ENCODE measurements at regions not wholly inside any gene's neighbourhood (a gene's known extent, or its start where the extent isn't known, plus 50 kb on each side); places are given as distances from the start of the nearest gene placed in this dataset.
"Not testable (repeated sequence)": the region's sequence is repeated elsewhere in the genome, so short reads cannot be mapped to it uniquely, and the experiment has no call there.

DNA sequence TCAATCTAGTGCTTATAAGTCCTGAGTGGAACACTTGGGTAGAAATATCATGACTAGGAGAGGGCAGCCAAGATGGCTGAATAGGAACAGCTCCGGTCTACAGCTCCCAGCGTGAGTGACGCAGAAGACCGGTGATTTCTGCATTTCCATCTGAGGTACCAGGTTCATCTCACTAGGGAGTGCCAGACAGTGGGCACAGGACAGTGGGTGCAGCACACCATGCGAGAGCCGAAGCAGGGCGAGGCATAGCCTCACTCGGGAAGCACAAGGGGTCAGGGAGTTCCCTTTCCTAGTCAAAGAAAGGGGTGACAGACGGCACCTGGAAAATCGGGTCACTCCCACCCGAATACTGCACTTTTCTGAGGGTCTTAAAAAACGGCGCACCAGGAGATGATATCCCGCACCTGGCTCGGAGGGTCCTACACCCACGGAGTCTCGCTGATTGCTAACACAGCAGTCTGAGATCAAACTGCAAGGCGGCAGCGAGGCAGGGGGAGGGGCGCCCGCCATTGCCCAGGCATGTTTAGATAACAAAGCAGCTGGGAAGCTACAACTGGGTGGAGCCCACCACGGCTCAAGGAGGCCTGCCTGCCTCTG, 302.8 kb downstream of the TFAP2B start:
- H3K27me3 ChIP-seq (ENCODE audit: control insufficient read depth, insufficient read depth, low read length); DNase-seq (ENCODE audit: low read depth, low spot score); H3K27ac ChIP-seq (ENCODE audit: low read length); H3K9me3 ChIP-seq (ENCODE audit: control insufficient read depth, insufficient read depth, low read length); H3K4me3 ChIP-seq (ENCODE audit: low read length); H3K36me3 ChIP-seq (ENCODE audit: control insufficient read depth, insufficient read depth, low read length); H3K4me1 ChIP-seq (ENCODE audit: control insufficient read depth, insufficient read depth, low read length): not testable (repeated sequence)
- WGBS (ENCODE audit: insufficient coverage, insufficient read length), result no CpG with 5 or more reads among the region's 22 CpGs

DNA sequence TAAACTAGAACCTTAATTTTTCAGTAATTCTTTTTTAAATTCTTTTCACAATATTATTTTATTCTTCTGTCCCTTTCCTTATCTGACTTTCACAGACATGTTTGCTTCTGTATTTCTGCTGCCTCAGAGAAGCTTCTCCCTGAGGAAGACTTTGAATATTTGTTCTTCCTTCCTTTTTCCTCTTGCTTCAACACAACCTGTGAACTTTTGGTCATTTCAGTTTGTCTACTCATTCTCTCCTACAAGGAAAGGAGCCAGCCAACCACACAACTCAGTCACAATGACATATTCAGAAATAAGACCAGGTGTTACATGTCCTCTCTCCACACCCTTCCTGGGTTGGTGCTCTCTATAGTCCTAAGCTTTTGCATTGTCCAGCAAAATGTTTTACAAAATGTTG, 310.4 kb downstream of the TFAP2B start:
- H3K27me3 ChIP-seq (ENCODE audit: control insufficient read depth, insufficient read depth, low read length), result no peaks in the 10 kb centered on the region
- no peak overlapping the region for H3K4me3 ChIP-seq (ENCODE audit: low read length)
- H3K27ac ChIP-seq (ENCODE audit: low read length), result no peak overlapping the region
- DNase-seq (ENCODE audit: low read depth, low spot score), result no peak
- no peaks in the 10 kb centered on the region for H3K9me3 ChIP-seq (ENCODE audit: control insufficient read depth, insufficient read depth, low read length)
- H3K36me3 ChIP-seq (ENCODE audit: control insufficient read depth, insufficient read depth, low read length), result no peaks in the 10 kb centered on the region
- H3K4me1 ChIP-seq (ENCODE audit: control insufficient read depth, insufficient read depth, low read length), result no peaks in the 10 kb centered on the region

DNA sequence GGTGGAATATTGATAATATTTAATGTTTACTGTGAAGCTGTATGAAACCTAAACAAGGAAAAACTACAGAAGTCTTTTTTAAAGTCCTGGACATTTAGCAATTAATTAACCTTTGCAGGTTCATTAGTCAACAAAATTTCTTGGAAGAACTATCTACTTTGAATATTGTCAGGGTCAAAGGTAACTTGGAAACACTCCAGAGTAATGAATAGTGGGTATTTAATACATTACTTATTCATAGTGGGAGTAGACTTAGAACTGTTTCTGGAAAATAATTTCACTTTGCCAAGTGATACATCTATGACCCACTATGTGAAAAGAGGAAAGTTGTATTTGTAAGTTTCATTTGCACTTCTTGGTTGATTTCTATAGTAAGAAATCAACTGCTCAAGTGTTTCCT, 319.1 kb downstream of the TFAP2B start:
- Histone ChIP-seq H3K4me3 (ENCODE audit: low read length) (no peak overlapping the region), H3K4me1 (ENCODE audit: control insufficient read depth, insufficient read depth, low read length) (no peaks in the 10 kb centered on the region), H3K9me3 (ENCODE audit: control insufficient read depth, insufficient read depth, low read length) (no peaks in the 10 kb centered on the region), H3K36me3 (ENCODE audit: control insufficient read depth, insufficient read depth, low read length) (no peaks in the 10 kb centered on the region), H3K27ac (ENCODE audit: low read length) (no peak overlapping the region), H3K27me3 (ENCODE audit: control insufficient read depth, insufficient read depth, low read length) (no peaks in the 10 kb centered on the region)
- DNase-seq (ENCODE audit: low read depth, low spot score), result no peak

DNA sequence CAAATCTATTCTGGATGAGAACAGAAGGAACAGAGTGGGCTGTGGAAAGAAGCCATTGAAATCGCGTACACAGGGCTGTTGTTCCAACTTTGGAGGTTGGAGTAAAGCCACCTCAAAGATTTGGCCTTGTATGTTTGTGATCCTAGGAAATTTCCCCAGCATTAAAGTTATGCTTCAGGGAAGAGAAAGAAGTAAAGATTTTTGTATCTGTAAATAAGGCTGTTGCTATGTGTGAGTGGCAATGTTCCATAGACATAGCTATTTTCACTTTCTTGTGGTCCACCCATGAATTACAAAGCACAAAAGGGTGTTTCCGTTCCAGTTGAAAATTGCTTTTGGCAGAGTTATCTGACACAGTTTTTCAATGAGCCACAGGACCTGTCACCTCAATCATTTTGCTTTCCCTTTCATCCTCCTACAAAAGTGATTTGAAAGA, 321.3 kb downstream of the TFAP2B start:
- H3K4me1 ChIP-seq (ENCODE audit: control insufficient read depth, insufficient read depth, low read length), result no peaks in the 10 kb centered on the region
- no peaks in the 10 kb centered on the region for H3K9me3 ChIP-seq (ENCODE audit: control insufficient read depth, insufficient read depth, low read length)
- no peak overlapping the region for H3K4me3 ChIP-seq (ENCODE audit: low read length)
- H3K27me3 ChIP-seq (ENCODE audit: control insufficient read depth, insufficient read depth, low read length), result no peaks in the 10 kb centered on the region
- no peaks in the 10 kb centered on the region for H3K36me3 ChIP-seq (ENCODE audit: control insufficient read depth, insufficient read depth, low read length)
- DNase-seq (ENCODE audit: low read depth, low spot score), result no peak
- no peak overlapping the region for H3K27ac ChIP-seq (ENCODE audit: low read length)
- no CpG with 5 or more reads among the region's 3 CpGs for WGBS (ENCODE audit: insufficient coverage, insufficient read length)

- Histone ChIP-seq H3K36me3 (ENCODE audit: control insufficient read depth, insufficient read depth, low read length) (no peaks in the 10 kb centered on the region), H3K4me1 (ENCODE audit: control insufficient read depth, insufficient read depth, low read length) (no peaks in the 10 kb centered on the region), H3K9me3 (ENCODE audit: control insufficient read depth, insufficient read depth, low read length) (no peaks in the 10 kb centered on the region), H3K27me3 (ENCODE audit: control insufficient read depth, insufficient read depth, low read length) (no peaks in the 10 kb centered on the region), H3K27ac (ENCODE audit: low read length) (no peak overlapping the region), H3K4me3 (ENCODE audit: low read length) (no peak overlapping the region)
- DNase-seq (ENCODE audit: low read depth, low spot score), result no peak
- WGBS (ENCODE audit: insufficient coverage, insufficient read length), result no CpG with 5 or more reads among the region's 2 CpGs
These were observed 322.4 kb downstream of the TFAP2B start for GRCh38 chr6:51141080-51141479.

- Histone ChIP-seq H3K27me3 (ENCODE audit: control insufficient read depth, insufficient read depth, low read length) (no peaks in the 10 kb centered on the region), H3K36me3 (ENCODE audit: control insufficient read depth, insufficient read depth, low read length) (no peaks in the 10 kb centered on the region), H3K9me3 (ENCODE audit: control insufficient read depth, insufficient read depth, low read length) (no peaks in the 10 kb centered on the region), H3K4me3 (ENCODE audit: low read length) (no peak overlapping the region), H3K4me1 (ENCODE audit: control insufficient read depth, insufficient read depth, low read length) (no peaks in the 10 kb centered on the region), H3K27ac (ENCODE audit: low read length) (no peak overlapping the region)
- no CpG with 5 or more reads among the region's 3 CpGs for WGBS (ENCODE audit: insufficient coverage, insufficient read length)
- DNase-seq (ENCODE audit: low read depth, low spot score), result no peak
These were observed 329.1 kb downstream of the TFAP2B start for GRCh38 chr6:51147756-51148155.

DNA sequence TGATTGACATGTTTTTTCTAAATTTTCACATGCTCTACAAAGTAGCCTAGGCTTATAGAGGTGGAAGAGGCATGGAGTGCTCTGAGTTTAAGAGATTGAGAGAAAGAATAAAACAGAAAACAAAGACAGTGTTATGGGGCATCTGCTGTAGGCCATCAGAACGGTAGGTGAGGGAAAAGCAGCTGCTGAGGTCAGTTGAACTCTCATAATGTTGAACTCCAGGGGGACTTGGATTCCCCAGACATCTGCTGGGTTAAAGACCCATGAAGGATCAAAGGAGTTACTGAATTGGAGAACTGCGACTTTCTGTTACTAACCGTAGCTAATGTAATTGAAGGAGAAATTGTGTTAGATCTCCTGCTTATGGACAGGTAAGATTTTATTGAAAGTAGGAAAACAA, 333.9 kb downstream of the TFAP2B start:
- no peak overlapping the region for H3K4me3 ChIP-seq (ENCODE audit: low read length)
- H3K9me3 ChIP-seq (ENCODE audit: control insufficient read depth, insufficient read depth, low read length), result no peaks in the 10 kb centered on the region
- H3K27ac ChIP-seq (ENCODE audit: low read length), result no peak overlapping the region
- no peak for DNase-seq (ENCODE audit: low read depth, low spot score)
- H3K27me3 ChIP-seq (ENCODE audit: control insufficient read depth, insufficient read depth, low read length), result no peaks in the 10 kb centered on the region
- no peaks in the 10 kb centered on the region for H3K4me1 ChIP-seq (ENCODE audit: control insufficient read depth, insufficient read depth, low read length)
- WGBS (ENCODE audit: insufficient coverage, insufficient read length), result no CpG with 5 or more reads among the region's 3 CpGs
- H3K36me3 ChIP-seq (ENCODE audit: control insufficient read depth, insufficient read depth, low read length), result no peaks in the 10 kb centered on the region

- H3K27ac ChIP-seq (ENCODE audit: low read length), result no peak overlapping the region
These were observed 334.4 kb downstream of the TFAP2B start for GRCh38 chr6:51153109-51153508.

GRCh38 chr6:51154925-51155324, 336.3 kb downstream of the TFAP2B start:
- not testable (repeated sequence) for H3K36me3 ChIP-seq (ENCODE audit: control insufficient read depth, insufficient read depth, low read length); H3K27ac ChIP-seq (ENCODE audit: low read length); H3K27me3 ChIP-seq (ENCODE audit: control insufficient read depth, insufficient read depth, low read length); H3K9me3 ChIP-seq (ENCODE audit: control insufficient read depth, insufficient read depth, low read length); H3K4me1 ChIP-seq (ENCODE audit: control insufficient read depth, insufficient read depth, low read length); DNase-seq (ENCODE audit: low read depth, low spot score); H3K4me3 ChIP-seq (ENCODE audit: low read length)
- WGBS (ENCODE audit: insufficient coverage, insufficient read length), result no CpG with 5 or more reads among the region's 1 CpG

More at GRCh38 chr6:51153109-51153508, 334.4 kb downstream of the TFAP2B start:
- Histone ChIP-seq H3K4me3 (ENCODE audit: low read length) (no peak overlapping the region), H3K4me1 (ENCODE audit: control insufficient read depth, insufficient read depth, low read length) (no peaks in the 10 kb centered on the region), H3K36me3 (ENCODE audit: control insufficient read depth, insufficient read depth, low read length) (no peaks in the 10 kb centered on the region), H3K27me3 (ENCODE audit: control insufficient read depth, insufficient read depth, low read length) (no peaks in the 10 kb centered on the region), H3K9me3 (ENCODE audit: control insufficient read depth, insufficient read depth, low read length) (no peaks in the 10 kb centered on the region)
- no peak for DNase-seq (ENCODE audit: low read depth, low spot score)
- no CpG with 5 or more reads among the region's 2 CpGs for WGBS (ENCODE audit: insufficient coverage, insufficient read length)

DNA sequence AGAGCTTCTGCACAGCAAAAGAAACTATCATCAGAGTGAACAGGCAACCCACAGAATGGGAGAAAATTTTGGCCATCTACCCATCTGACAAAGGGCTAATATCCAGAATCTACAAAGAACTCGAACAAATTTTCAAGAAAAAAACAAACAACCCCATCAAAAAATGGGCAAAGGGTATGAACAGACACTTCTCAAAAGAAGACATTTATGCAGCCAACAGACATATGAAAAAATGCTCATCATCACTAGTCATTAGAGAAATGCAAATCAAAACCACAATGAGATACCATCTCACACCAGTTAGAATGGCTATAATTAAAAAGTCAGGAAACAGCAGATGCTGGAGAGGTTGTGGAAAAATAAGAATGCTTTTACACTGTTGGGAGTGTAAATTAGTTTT, 340.6 kb downstream of the TFAP2B start:
- not testable (repeated sequence) for DNase-seq (ENCODE audit: low read depth, low spot score); H3K4me3 ChIP-seq (ENCODE audit: low read length); H3K4me1 ChIP-seq (ENCODE audit: control insufficient read depth, insufficient read depth, low read length); H3K27ac ChIP-seq (ENCODE audit: low read length); H3K9me3 ChIP-seq (ENCODE audit: control insufficient read depth, insufficient read depth, low read length); H3K36me3 ChIP-seq (ENCODE audit: control insufficient read depth, insufficient read depth, low read length); H3K27me3 ChIP-seq (ENCODE audit: control insufficient read depth, insufficient read depth, low read length)
- no CpG with 5 or more reads among the region's 1 CpG for WGBS (ENCODE audit: insufficient coverage, insufficient read length)

GRCh38 chr6:51161752-51162151, 343.1 kb downstream of the TFAP2B start:
- H3K9me3 ChIP-seq (ENCODE audit: control insufficient read depth, insufficient read depth, low read length), result no peaks in the 10 kb centered on the region
- no peaks in the 10 kb centered on the region for H3K27me3 ChIP-seq (ENCODE audit: control insufficient read depth, insufficient read depth, low read length)
- H3K4me3 ChIP-seq (ENCODE audit: low read length), result no peak overlapping the region
- H3K36me3 ChIP-seq (ENCODE audit: control insufficient read depth, insufficient read depth, low read length), result no peaks in the 10 kb centered on the region
- H3K4me1 ChIP-seq (ENCODE audit: control insufficient read depth, insufficient read depth, low read length), result no peaks in the 10 kb centered on the region
- no peak overlapping the region for H3K27ac ChIP-seq (ENCODE audit: low read length)
- no peak for DNase-seq (ENCODE audit: low read depth, low spot score)

Measured in iPS DF 6.9 (cell line).